Progenitor cell of endocrine pancreas (in vitro differentiated cells): ENCODE measurements at regions not wholly inside any gene's neighbourhood (a gene's known extent, or its start where the extent isn't known, plus 50 kb on each side); places are given as distances from the start of the nearest gene placed in this dataset.
"Not testable (repeated sequence)": the region's sequence is repeated elsewhere in the genome, so short reads cannot be mapped to it uniquely, and the experiment has no call there.

ENCODE experiments used
- DNase-seq: peaks from one replicate; pipeline ENCODE4 v3.0.0; 2021; ENCODE audit warnings: low spot score; ENCODE audit not compliant: unreplicated experiment
- H3K27ac Mint-ChIP-seq: 2 replicates; pipeline ENCODE4 v1.8.0; 2021; ENCODE audit warnings: mild to moderate bottlenecking, moderate library complexity, mixed read lengths
- H3K27me3 Mint-ChIP-seq: 2 replicates; pipeline ENCODE4 v1.8.0; 2021; ENCODE audit warnings: mixed read lengths
- H3K36me3 Mint-ChIP-seq: 2 replicates; pipeline ENCODE4 v1.8.0; 2022; ENCODE audit warnings: mixed read lengths; ENCODE audit not compliant: insufficient read depth
- H3K4me1 Mint-ChIP-seq: 2 replicates; pipeline ENCODE4 v1.8.0; 2021; ENCODE audit warnings: low read depth, mixed read lengths
- H3K4me3 Mint-ChIP-seq: 2 replicates; pipeline ENCODE4 v1.8.0; 2021; ENCODE audit warnings: low read depth, mild to moderate bottlenecking, moderate library complexity, mixed read lengths
- H3K9me3 Mint-ChIP-seq: 2 replicates; pipeline ENCODE4 v1.8.0; 2021; ENCODE audit warnings: low read depth, mixed read lengths
- TF ChIP-seq, protein P1 (sequence below): fragments of 200-600 bp; sonication (generic); IDR thresholded peaks from one replicate; pipeline ENCODE4 v1.5.0; 2021; ENCODE audit warnings: antibody characterized with exemption, mild to moderate bottlenecking; ENCODE audit not compliant: unreplicated experiment

- TF ChIP-seq, protein P1, sequence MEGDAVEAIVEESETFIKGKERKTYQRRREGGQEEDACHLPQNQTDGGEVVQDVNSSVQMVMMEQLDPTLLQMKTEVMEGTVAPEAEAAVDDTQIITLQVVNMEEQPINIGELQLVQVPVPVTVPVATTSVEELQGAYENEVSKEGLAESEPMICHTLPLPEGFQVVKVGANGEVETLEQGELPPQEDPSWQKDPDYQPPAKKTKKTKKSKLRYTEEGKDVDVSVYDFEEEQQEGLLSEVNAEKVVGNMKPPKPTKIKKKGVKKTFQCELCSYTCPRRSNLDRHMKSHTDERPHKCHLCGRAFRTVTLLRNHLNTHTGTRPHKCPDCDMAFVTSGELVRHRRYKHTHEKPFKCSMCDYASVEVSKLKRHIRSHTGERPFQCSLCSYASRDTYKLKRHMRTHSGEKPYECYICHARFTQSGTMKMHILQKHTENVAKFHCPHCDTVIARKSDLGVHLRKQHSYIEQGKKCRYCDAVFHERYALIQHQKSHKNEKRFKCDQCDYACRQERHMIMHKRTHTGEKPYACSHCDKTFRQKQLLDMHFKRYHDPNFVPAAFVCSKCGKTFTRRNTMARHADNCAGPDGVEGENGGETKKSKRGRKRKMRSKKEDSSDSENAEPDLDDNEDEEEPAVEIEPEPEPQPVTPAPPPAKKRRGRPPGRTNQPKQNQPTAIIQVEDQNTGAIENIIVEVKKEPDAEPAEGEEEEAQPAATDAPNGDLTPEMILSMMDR: no peak
- peaks cover 3% of the 10 kb centered on the region for H3K9me3 Mint-ChIP-seq
- no peak overlapping the region for H3K27ac Mint-ChIP-seq
- H3K36me3 Mint-ChIP-seq: no peaks in the 10 kb centered on the region
- peaks cover 2% of the 10 kb centered on the region for H3K4me1 Mint-ChIP-seq
- no peaks in the 10 kb centered on the region for H3K27me3 Mint-ChIP-seq
- no peak for DNase-seq
- H3K4me3 Mint-ChIP-seq: no peak overlapping the region
These were observed 194.6 kb upstream of the RGS17 start for GRCh38 chr6:153325661-153326060.

GRCh38 chr6:153312634-153313033 lies 181.6 kb upstream of the RGS17 start:
- Mint-ChIP-seq H3K4me1 (peaks cover 8% of the 10 kb centered on the region), H3K4me3 (no peak overlapping the region), H3K27me3 (no peaks in the 10 kb centered on the region), H3K9me3 (no peaks in the 10 kb centered on the region), H3K27ac (no peak overlapping the region), H3K36me3 (no peaks in the 10 kb centered on the region)
- no peak for DNase-seq
- TF ChIP-seq, protein P1: peak; percentile 56

GRCh38 chr6:153309651-153310050 lies 178.6 kb upstream of the RGS17 start:
- Mint-ChIP-seq H3K4me3 (no peak overlapping the region), H3K9me3 (no peaks in the 10 kb centered on the region), H3K36me3 (no peaks in the 10 kb centered on the region), H3K27ac (no peak overlapping the region), H3K4me1 (peaks cover 8% of the 10 kb centered on the region), H3K27me3 (no peaks in the 10 kb centered on the region)
- no peak for DNase-seq
- TF ChIP-seq, protein P1: no peak

DNA sequence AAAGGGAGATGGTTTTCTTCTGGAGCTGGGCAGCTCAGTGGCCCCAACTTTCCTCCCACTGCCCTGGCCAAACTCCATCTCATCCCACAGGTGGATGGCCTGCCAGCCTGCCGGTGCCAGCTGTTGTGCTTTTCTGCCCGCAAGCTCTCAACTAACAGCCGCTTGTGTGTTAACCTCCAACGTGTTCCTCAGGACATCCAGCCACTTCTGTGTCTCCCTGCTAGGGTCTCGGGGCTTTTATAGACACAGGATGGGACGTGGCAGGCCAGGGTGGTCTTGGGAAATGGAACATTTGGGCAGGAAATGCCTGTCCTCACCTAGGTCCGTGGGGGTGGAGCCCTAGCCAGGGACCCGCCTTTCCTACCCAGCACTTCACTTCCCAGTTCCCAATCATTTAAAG lies 171.1 kb upstream of the RGS17 start:
- Mint-ChIP-seq H3K36me3 (no peaks in the 10 kb centered on the region), H3K27me3 (no peaks in the 10 kb centered on the region), H3K4me1 (no peaks in the 10 kb centered on the region), H3K9me3 (no peaks in the 10 kb centered on the region), H3K27ac (no peak overlapping the region), H3K4me3 (no peak overlapping the region)
- TF ChIP-seq, protein P1: no peak
- DNase-seq: no peak

GRCh38 chr6:153301602-153302001 lies 170.5 kb upstream of the RGS17 start:
- H3K4me1 Mint-ChIP-seq: no peaks in the 10 kb centered on the region
- H3K27ac Mint-ChIP-seq: no peak overlapping the region
- DNase-seq: no peak
- no peak overlapping the region for H3K4me3 Mint-ChIP-seq
- H3K36me3 Mint-ChIP-seq: no peaks in the 10 kb centered on the region
- H3K27me3 Mint-ChIP-seq: no peaks in the 10 kb centered on the region
- TF ChIP-seq, protein P1: no peak
- H3K9me3 Mint-ChIP-seq: no peaks in the 10 kb centered on the region

- not testable (repeated sequence) for H3K36me3 Mint-ChIP-seq, H3K9me3 Mint-ChIP-seq, H3K27me3 Mint-ChIP-seq, H3K27ac Mint-ChIP-seq, H3K4me1 Mint-ChIP-seq, H3K4me3 Mint-ChIP-seq, DNase-seq
These were observed 151.4 kb upstream of the RGS17 start for GRCh38 chr6:153282456-153282855.
